Loucy (cell line): ENCODE measurements at regions not wholly inside any gene's neighbourhood (a gene's known extent, or its start where the extent isn't known, plus 50 kb on each side); places are given as distances from the start of the nearest gene placed in this dataset.

Experiments used
- EZH2phosphoT487 ChIP-seq: fragments of 200-600 bp; IDR thresholded peaks from 2 replicates; pipeline ENCODE4 v1.6.1; 2018; ENCODE audit warnings: antibody characterized with exemption, mild to moderate bottlenecking, moderate library complexity, borderline replicate concordance
- TF ChIP-seq, protein P1 (sequence below): fragments of 200-600 bp; sonication (generic); conservative IDR thresholded peaks from 2 replicates; pipeline ENCODE4 v1.5.1; 2014; ENCODE audit warnings: mild to moderate bottlenecking, antibody characterized with exemption, low read length

DNA sequence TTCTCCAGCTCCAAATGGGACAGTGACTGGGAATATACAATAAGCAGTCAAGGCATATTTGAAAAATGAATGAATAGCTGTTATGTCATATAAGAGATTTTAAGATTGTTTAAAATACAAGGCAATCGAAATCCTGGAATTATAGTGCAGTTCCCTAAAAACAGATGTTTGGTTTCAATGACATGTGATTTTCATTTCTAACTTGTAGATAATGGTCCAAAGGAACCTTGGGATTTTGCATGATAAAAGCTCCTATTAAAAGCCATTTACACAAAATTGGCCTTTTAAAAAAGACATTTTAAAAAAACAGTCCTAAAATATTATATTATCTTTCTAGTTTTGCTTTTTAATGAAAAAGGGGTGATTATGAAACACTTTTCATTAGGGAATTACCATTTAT is 905.1 kb downstream of the GALC start:
- TF ChIP-seq, protein P1, sequence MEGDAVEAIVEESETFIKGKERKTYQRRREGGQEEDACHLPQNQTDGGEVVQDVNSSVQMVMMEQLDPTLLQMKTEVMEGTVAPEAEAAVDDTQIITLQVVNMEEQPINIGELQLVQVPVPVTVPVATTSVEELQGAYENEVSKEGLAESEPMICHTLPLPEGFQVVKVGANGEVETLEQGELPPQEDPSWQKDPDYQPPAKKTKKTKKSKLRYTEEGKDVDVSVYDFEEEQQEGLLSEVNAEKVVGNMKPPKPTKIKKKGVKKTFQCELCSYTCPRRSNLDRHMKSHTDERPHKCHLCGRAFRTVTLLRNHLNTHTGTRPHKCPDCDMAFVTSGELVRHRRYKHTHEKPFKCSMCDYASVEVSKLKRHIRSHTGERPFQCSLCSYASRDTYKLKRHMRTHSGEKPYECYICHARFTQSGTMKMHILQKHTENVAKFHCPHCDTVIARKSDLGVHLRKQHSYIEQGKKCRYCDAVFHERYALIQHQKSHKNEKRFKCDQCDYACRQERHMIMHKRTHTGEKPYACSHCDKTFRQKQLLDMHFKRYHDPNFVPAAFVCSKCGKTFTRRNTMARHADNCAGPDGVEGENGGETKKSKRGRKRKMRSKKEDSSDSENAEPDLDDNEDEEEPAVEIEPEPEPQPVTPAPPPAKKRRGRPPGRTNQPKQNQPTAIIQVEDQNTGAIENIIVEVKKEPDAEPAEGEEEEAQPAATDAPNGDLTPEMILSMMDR: no peak
- TF ChIP-seq EZH2phosphoT487: no peak
